ENCODE measurements at regions not wholly inside any gene's neighbourhood (a gene's known extent, or its start where the extent isn't known, plus 50 kb on each side); places are given as distances from the start of the nearest gene placed in this dataset.

- ChIA-PET POLR2A (interaction anchor here (1.8 kb wide), 1 partner anchor 31 kb away, joined by 8 read pairs; no protein-coding TSS in a partner anchor), CTCF (interaction anchor here (5.2 kb wide), 1 partner anchor 123 kb away, joined by 110 read pairs; no protein-coding TSS in a partner anchor)
- Mint-ChIP-seq H3K27me3 (ENCODE audit: insufficient read depth, unreplicated experiment) (no peaks in the 10 kb centered on the region), H3K4me1 (ENCODE audit: insufficient read depth, unreplicated experiment) (peaks cover 20% of the 10 kb centered on the region), H3K27ac (ENCODE audit: low read depth, unreplicated experiment) (no peak overlapping the region), H3K9me3 (ENCODE audit: unreplicated experiment) (no peaks in the 10 kb centered on the region), H3K4me3 (ENCODE audit: unreplicated experiment) (no peak overlapping the region), H3K36me3 (ENCODE audit: insufficient read depth, unreplicated experiment) (peaks cover 10% of the 10 kb centered on the region)
- TF ChIP-seq CTCF (IDR thresholded peaks at IDR 0.05; ENCODE audit: unreplicated experiment), result no peak
- peak; percentile 61 for DNase-seq (ENCODE audit: unreplicated experiment)
- no TSS peak for BruUV-seq (replicated peaks)
- intact Hi-C loops (cut with micrococcal nuclease), result no loop called here
Measured at GRCh38 chr6:71387179-71387578, 98.6 kb downstream of the OGFRL1 start.

GRCh38 chr6:71388068-71388744, 99.6 kb downstream of the OGFRL1 start:
- no TSS peak for BruUV-seq (replicated peaks)
- no peak overlapping the region for H3K4me3 Mint-ChIP-seq (ENCODE audit: unreplicated experiment)
- peak overlapping the region; percentile 19 for H3K27ac Mint-ChIP-seq (ENCODE audit: low read depth, unreplicated experiment)
- DNase-seq (ENCODE audit: unreplicated experiment), result peak; percentile 53
- POLR2A ChIA-PET, result interaction anchor here (0.5 to 1.8 kb wide), 8 partner anchors 12 to 85 kb away, joined by 3 to 11 read pairs (median 4); no protein-coding TSS in a partner anchor
- no peak for TF ChIP-seq CTCF (IDR thresholded peaks at IDR 0.05; ENCODE audit: unreplicated experiment)
- intact Hi-C loops (cut with micrococcal nuclease), result no loop called here
- peaks cover 28% of the 10 kb centered on the region for H3K4me1 Mint-ChIP-seq (ENCODE audit: insufficient read depth, unreplicated experiment)
- H3K36me3 Mint-ChIP-seq (ENCODE audit: insufficient read depth, unreplicated experiment), result peaks cover 11% of the 10 kb centered on the region
- H3K9me3 Mint-ChIP-seq (ENCODE audit: unreplicated experiment), result no peaks in the 10 kb centered on the region
- H3K27me3 Mint-ChIP-seq (ENCODE audit: insufficient read depth, unreplicated experiment), result no peaks in the 10 kb centered on the region
- CTCF ChIA-PET, result interaction anchor here (0.5 to 2.2 kb wide), 10 partner anchors 10 to 274 kb away, joined by 3 to 16 read pairs (median 4); partner anchors contain the start of gene OGFRL1

- Mint-ChIP-seq H3K4me1 (ENCODE audit: insufficient read depth, unreplicated experiment) (peaks cover 36% of the 10 kb centered on the region), H3K36me3 (ENCODE audit: insufficient read depth, unreplicated experiment) (peaks cover 11% of the 10 kb centered on the region), H3K4me3 (ENCODE audit: unreplicated experiment) (no peak overlapping the region), H3K27me3 (ENCODE audit: insufficient read depth, unreplicated experiment) (no peaks in the 10 kb centered on the region), H3K27ac (ENCODE audit: low read depth, unreplicated experiment) (no peak overlapping the region), H3K9me3 (ENCODE audit: unreplicated experiment) (no peaks in the 10 kb centered on the region)
- no peak for DNase-seq (ENCODE audit: unreplicated experiment)
- ChIA-PET POLR2A (interaction anchor here (0.9 to 1.4 kb wide), 6 partner anchors 11 to 84 kb away, joined by 3 to 11 read pairs (median 4); no protein-coding TSS in a partner anchor), CTCF (interaction anchor here (0.5 to 2.2 kb wide), 12 partner anchors 10 to 195 kb away, joined by 3 to 16 read pairs (median 4); partner anchors contain the start of gene OGFRL1)
- TF ChIP-seq CTCF (IDR thresholded peaks at IDR 0.05; ENCODE audit: unreplicated experiment), result no peak
- no TSS peak for BruUV-seq (replicated peaks)
- intact Hi-C loops (cut with micrococcal nuclease), result no loop called here
Measured at GRCh38 chr6:71388856-71389527, 100.4 kb downstream of the OGFRL1 start.

- ChIA-PET POLR2A (no interaction called here), CTCF (interaction anchor here (0.5 to 1.0 kb wide), 3 partner anchors 26 to 1721 kb away, joined by 3 to 4 read pairs (median 3); no protein-coding TSS in a partner anchor)
- Mint-ChIP-seq H3K27ac (ENCODE audit: low read depth, unreplicated experiment) (no peak overlapping the region), H3K36me3 (ENCODE audit: insufficient read depth, unreplicated experiment) (peaks cover 11% of the 10 kb centered on the region), H3K9me3 (ENCODE audit: unreplicated experiment) (no peaks in the 10 kb centered on the region), H3K27me3 (ENCODE audit: insufficient read depth, unreplicated experiment) (no peaks in the 10 kb centered on the region), H3K4me3 (ENCODE audit: unreplicated experiment) (no peak overlapping the region), H3K4me1 (ENCODE audit: insufficient read depth, unreplicated experiment) (peaks cover 49% of the 10 kb centered on the region)
- no TSS peak for BruUV-seq (replicated peaks)
- no peak for DNase-seq (ENCODE audit: unreplicated experiment)
- intact Hi-C loops (cut with micrococcal nuclease), result no loop called here
- TF ChIP-seq CTCF (IDR thresholded peaks at IDR 0.05; ENCODE audit: unreplicated experiment), result no peak
Measured at GRCh38 chr6:71391126-71391525, 102.5 kb downstream of the OGFRL1 start.
